ENCODE measurements at regions not wholly inside any gene's neighbourhood (a gene's known extent, or its start where the extent isn't known, plus 50 kb on each side); places are given as distances from the start of the nearest gene placed in this dataset.
"Not testable (repeated sequence)": the region's sequence is repeated elsewhere in the genome, so short reads cannot be mapped to it uniquely, and the experiment has no call there.

DNA sequence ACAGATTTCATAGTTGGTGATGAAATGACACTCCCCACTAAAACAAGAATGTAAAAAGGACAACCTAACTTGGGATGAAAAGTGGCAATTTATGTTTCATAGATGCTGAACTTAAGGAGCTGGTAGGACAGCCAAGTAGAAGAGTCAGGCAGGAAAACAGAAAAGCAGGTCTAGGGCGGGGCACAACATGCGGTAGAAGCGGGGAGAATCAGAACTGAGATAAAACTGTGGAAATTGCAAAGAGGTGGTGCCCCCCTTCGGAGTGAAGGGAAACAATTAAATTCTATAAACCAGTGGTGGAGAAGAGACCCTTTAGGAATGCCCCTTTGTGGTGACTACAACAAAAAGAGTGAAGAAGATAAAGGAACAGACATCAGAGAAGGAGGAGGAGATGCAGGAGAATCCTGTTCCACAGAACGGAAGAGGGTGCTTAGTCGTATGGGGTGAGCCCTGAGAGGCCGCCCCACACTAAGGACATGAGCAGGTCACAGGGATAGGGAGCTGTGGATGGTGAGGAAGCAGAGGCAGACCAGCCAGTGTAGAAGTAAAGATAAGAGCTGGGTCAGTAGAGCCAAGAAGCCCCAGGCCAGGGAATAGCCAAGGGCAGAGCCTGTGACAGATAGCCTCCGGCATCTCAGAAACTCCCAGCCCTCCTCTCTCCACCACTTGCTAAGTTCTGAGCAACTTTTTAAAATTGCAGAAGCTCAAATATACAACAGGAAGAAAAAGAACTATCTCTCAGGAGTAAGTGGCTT is 100.3 kb upstream of the DOCK9 start:
- DNase-seq = no peak

DNA sequence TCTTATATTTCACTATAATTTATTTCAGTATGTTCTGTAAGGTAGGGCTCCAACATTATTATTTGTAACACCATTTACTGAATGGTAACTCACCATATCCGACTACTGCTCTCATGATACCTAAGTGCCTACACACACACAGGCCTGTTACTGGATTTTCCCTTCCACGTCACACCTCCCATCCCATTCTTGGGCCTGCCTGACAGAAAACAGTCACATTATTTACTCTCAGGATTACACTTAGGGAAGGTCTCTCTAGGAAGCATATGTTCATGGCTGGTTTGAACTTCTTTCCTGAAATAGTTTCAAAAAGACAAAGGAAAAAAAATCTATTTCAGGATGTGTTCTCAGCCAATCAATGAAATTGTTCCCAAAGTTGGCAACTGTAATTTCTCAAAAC is 102.3 kb upstream of the DOCK9 start:
- DNase-seq = no peak

DNA sequence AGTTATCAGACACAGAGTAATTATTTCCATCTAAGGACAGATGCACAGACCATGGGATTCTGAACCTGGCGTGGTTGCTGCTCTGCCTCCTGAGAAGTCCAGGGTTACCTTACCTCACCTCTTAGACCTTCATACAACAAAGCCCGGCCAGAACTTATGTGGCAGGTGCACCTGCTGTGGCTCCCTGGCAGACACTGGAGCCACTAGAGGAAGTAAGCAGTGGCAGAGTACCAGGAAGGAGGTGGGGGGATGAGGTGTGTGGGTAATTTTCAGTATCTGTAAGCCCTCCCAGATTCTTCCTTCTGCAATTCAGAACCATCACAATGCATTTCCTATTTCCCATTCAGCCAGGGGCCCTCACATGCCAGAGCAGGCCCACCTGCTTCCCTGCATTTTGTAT is 106.1 kb upstream of the DOCK9 start:
- no peak for DNase-seq

DNA sequence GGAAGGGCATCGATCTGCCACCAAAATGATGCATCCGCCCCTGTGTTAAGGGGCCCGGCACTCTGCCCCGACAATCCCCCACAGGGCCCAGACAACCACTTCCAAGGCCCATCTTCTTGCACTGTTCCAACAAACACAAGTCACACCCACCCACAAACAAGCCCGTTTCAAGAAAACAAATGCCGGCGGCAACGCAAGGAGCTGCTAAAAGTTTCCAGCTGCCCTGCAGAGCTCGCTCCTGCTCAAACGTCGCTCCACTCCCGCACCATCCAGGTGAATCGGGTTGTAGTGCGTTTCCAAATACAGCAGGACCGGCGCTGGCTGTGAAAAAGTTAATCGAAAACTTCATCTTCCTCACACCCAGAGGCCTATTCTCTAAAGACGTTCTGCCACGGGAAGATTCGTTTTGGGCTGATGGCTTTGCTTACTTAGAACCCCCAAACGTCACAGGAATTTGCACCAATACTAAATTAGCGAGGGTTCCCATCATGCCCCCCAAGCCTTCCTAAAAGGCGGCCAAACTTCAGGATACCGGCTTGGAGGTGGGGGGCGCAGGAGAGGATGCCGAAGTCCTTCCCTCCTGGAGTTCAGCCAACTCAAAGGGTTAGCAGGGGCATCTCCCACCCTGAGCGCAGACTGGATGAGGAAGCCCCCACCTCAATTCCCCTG is 107.4 kb upstream of the DOCK9 start:
- DNase-seq = no peak

- no peak for DNase-seq
Observed at GRCh38 chr13:99085808-99086266, 108.0 kb upstream of the DOCK9 start.

DNA sequence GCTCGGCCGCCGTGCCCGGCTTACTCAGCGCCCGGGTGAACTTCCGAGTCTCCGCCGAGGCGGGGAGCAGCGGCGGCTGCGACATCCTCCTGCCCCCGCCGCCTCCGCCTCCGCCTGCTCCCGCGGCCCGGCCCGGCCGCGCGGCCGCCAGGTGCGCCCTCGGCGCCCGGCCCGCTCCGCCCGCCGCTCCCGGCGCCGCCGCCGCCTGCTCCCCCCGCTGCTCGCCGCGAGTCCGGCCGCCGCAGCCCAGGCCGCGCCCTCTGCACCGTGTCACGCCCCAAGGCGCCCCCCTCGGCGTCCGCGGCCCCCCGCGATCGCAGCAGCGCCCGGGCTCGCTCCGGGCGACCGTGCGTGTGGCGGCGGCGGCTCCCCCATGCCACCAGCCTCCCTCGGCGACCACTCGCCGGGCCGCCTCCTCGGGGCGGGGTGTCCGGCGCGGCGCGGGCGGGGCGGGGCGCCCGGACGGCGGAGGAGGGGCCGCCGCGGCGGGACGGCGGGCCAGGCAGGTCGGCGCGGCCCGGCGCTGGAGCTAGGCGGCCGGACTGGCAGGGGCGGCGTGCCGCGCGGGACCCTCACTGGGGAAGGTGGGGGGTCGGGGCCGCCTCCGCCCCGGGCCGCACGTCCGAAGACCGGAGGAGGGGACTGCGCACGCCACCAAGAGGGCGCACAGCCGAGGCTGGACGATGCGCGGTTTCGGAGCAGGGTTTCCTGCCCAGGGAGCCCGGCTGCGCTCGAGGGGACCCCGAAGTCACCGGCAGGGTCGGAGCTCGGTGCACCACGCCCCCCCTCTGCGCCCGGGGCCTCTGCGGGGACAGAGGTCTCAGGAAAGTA is 108.6 kb upstream of the DOCK9 start:
- DNase-seq = no peak

DNA sequence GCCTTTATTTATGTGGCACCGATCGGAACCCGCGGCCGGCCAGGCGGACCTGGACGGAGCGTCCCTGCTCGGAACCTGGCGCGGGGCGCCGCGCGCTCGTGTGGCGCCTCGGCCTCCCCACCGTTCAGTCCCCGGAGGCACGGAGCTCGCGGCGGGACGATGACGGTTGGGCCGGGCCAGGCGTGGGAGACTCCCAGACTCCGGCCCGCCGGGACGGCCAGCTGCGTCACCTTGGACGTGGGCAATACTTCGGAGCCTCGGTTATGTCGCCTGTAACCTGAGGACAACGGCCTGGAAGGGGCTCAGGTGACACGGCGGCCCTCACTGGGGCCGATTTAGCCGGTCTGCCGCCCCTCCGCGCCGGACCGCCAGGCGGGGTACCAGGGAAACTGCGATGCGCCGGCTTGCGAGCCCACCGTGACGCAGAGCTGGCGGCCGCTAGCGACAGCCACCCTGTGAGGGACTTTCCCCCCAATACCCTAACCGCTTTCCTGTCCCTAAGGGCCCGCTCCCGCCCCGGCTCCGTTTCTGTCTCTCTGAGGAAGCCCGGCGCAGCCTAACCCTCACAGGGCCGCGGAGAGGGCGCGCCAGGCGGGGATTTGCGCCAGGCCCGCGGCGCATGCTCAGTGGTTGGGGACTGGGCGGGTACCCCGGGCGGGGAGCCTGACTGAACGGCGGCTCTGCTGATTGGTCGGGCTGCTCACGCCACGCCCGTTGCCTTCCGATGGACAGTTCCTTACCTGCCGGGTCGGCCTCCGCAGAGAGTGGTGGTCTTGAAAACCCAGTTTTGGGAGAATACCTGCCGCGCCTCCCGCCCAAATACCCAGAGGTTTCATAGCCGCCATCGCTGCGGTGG is 109.5 kb upstream of the DOCK9 start:
- peak; percentile 41 for DNase-seq

DNA sequence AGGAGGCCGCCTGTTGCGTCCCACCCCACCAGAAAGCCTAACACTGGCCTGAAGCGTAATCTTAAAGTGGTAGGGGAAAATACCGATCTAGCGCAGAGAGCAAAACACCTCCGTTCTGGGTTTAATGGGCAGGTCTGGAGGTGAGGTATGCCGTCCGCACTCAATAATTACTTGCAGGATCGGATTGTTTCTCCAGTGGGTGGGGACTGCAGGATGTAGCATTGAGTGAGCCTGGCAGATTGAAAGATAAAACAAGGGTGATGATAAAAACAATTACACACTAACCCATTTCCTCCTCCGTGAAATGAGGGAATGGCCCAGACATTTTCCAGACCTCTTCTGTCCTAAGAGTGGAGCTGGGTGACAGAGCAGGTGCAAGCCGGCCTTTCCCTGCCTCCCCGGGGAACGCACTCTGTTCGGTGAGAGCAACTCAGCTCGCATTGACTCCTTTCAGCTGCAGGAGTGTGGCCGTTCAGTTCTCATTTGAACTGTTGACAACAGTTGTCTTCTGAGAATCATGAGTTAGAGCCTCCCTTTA is 110.2 kb upstream of the DOCK9 start:
- DNase-seq = no peak

DNA sequence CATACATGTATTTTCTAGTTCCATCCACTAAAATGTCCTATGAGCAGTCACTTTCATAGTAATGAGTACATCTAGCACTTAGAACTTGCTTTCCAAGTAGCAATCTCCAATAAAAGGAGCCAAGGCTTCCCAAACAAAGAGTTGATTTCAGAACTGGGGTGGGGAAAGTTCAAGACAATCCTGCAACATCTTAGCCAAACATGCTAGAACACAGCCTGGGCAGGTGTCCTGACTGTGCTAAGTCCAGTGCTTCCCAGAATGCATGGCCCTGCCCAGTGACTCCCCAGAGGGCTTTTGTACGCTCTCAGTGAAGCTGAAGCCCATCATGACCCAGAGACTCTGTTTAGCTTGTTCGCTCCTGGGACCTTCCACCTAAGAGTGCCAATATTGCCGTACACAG is 106.7 kb upstream of the UBAC2 start:
- no peak for DNase-seq

GRCh38 chr13:99101831-99102230 is 98.8 kb upstream of the UBAC2 start:
- DNase-seq = not testable (repeated sequence)

- DNase-seq = no peak
Observed at GRCh38 chr13:99103536-99103935, 97.1 kb upstream of the UBAC2 start.

DNA sequence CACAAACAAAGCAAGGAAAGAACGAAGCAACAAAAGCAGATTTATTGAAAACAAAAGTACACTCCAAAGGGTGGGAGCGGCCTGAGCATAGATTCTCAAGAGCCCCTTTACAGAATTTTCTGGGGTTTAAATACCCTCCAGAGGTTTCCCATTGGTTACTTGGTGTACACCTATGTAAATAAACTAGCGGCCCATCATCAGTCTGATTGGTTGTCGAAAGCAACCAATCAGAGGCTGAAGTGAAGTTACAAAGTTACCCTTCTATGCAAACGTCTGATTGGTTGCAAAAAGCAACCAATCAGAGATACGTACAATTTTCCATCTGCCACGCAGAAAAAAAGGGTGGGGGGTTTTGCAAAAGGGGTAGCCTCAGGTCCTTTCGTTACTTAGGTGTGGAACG is 96.3 kb upstream of the UBAC2 start:
- DNase-seq = no peak

DNA sequence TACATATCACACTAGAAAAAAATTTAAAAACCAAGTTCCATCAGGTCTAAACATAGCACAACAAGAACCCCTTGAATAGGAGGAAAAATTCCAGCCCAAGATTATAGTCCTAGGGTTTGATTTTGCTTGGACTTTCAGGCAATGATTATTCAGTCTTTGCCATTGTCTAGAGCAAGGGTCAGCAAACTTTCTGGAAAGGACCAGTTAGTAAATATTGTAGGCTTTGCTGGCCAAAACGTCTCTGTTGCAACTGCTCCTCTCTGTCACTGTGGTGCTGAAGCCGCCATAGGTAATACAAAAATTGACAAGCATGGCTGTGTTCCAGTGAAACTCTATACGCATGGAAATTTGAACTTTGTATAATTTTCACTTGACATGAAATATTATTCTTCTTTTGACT is 95.5 kb upstream of the UBAC2 start:
- DNase-seq = no peak

DNA sequence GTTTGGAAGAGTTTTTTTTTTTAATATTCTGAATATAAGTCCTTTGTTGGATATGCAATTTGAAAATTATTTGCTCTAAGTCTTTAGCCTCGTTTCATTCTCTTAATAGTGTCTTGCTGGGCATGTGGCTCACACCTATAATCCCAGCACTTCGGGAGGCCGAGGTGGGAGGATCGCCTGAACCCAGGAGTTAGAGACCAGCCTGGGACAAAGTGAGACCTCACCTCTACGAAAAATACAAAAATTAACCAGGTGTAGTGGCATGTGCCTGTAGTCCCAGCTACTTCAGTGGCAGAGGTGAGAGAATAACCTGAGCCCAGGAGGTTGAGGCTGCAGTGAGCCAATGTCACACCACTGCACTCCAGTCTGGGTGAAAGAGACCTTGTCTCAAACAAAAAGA is 87.3 kb upstream of the UBAC2 start:
- no peak for DNase-seq

GRCh38 chr13:99118179-99118578 is 82.5 kb upstream of the UBAC2 start:
- DNase-seq = no peak

- DNase-seq = no peak
Observed at GRCh38 chr13:99119656-99120055, 81.0 kb upstream of the UBAC2 start.

DNA sequence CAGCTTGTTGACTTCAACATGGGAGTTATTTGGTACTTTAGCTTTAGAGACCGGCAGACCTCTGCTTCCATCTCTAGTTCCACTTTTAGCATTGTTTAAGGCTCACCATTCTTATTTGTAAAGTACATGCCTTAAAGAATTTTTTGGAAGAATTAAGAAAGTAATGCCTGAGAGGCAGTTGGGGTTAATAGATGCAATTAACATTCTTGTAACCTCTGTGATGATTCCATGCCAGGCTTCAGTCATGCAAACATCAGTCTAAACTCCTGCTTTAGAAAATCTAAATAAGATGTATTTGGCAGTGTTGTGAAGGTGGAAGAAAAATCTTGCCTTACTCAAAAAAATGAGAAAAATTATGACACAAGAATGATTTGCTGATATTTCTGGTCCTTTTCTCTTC is 79.9 kb upstream of the UBAC2 start:
- no peak for DNase-seq

DNA sequence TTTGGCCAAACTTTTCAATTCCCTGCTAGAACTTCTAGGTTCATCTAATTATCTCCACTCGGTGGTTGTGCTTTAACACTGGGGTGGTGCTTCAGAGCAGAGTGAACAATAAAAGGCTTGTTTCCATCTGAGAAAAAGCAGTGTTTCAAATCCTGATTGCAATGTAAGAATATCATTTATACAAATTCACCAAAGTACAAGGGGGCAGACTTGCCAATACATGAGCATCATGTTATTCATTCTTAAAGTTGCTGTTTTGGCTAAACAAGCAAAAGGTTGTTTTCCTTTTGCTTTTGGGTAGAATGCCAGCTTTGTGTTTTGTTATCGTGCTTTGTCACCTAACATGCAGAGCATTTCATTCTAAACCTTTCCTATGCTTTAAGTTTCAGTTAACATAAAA is 78.5 kb upstream of the UBAC2 start:
- DNase-seq = no peak

- DNase-seq = no peak
Observed at GRCh38 chr13:99123101-99124045, 77.3 kb upstream of the UBAC2 start.

- DNase-seq = no peak
Observed at GRCh38 chr13:99124046-99124400, 76.6 kb upstream of the UBAC2 start.

GRCh38 chr13:99124794-99125316 is 75.8 kb upstream of the UBAC2 start:
- no peak for DNase-seq
